GM21447 (cell line): ENCODE measurements at regions not wholly inside any gene's neighbourhood (a gene's known extent, or its start where the extent isn't known, plus 50 kb on each side); places are given as distances from the start of the nearest gene placed in this dataset.

Experiments used
- ATAC-seq: cut with Tn5 transposase; IDR thresholded peaks from one replicate; pipeline ENCODE4 v1.9.1; 2021; ENCODE audit not compliant: unreplicated experiment

GRCh38 chr1:187871177-187871845 lies 1042.6 kb downstream of the PLA2G4A start:
- no peak for ATAC-seq

GRCh38 chr1:187872550-187872949 lies 1043.8 kb downstream of the PLA2G4A start:
- ATAC-seq, result no peak

GRCh38 chr1:187873126-187873525 lies 1044.4 kb downstream of the PLA2G4A start:
- ATAC-seq, result no peak

- no peak for ATAC-seq
Measured at GRCh38 chr1:187876775-187877174, 1048.0 kb downstream of the PLA2G4A start.

- no peak for ATAC-seq
Measured at GRCh38 chr1:187877220-187877619, 1048.5 kb downstream of the PLA2G4A start.

- no peak for ATAC-seq
Measured at GRCh38 chr1:187878883-187879282, 1050.1 kb downstream of the PLA2G4A start.

- no peak for ATAC-seq
Measured at GRCh38 chr1:187883356-187883755, 1054.6 kb downstream of the PLA2G4A start.

GRCh38 chr1:187891993-187892682 lies 1063.4 kb downstream of the PLA2G4A start:
- ATAC-seq, result no peak

- no peak for ATAC-seq
Measured at GRCh38 chr1:187892683-187893039, 1063.9 kb downstream of the PLA2G4A start.

- no peak for ATAC-seq
Measured at GRCh38 chr1:187893471-187893870, 1064.7 kb downstream of the PLA2G4A start.

- no peak for ATAC-seq
Measured at GRCh38 chr1:187894349-187894748, 1065.6 kb downstream of the PLA2G4A start.

- ATAC-seq, result no peak
Measured at GRCh38 chr1:187903223-187903622, 1074.5 kb downstream of the PLA2G4A start.

- ATAC-seq, result no peak
Measured at GRCh38 chr1:187909382-187909781, 1080.6 kb downstream of the PLA2G4A start.

GRCh38 chr1:187911820-187912219 lies 1083.1 kb downstream of the PLA2G4A start:
- no peak for ATAC-seq

- no peak for ATAC-seq
Measured at GRCh38 chr1:187920976-187921375, 1092.2 kb downstream of the PLA2G4A start.

GRCh38 chr1:187921426-187921825 lies 1092.7 kb downstream of the PLA2G4A start:
- ATAC-seq, result no peak

GRCh38 chr1:187922255-187922654 lies 1093.5 kb downstream of the PLA2G4A start:
- no peak for ATAC-seq

- ATAC-seq, result no peak
Measured at GRCh38 chr1:187924252-187924651, 1095.5 kb downstream of the PLA2G4A start.

- no peak for ATAC-seq
Measured at GRCh38 chr1:187928288-187928687, 1099.5 kb downstream of the PLA2G4A start.

- ATAC-seq, result no peak
Measured at GRCh38 chr1:187928696-187929095, 1099.9 kb downstream of the PLA2G4A start.

GRCh38 chr1:187931776-187932175 lies 1103.0 kb downstream of the PLA2G4A start:
- ATAC-seq, result no peak

- ATAC-seq, result no peak
Measured at GRCh38 chr1:187933562-187934419, 1105.0 kb downstream of the PLA2G4A start.
